ENCODE measurements at regions not wholly inside any gene's neighbourhood (a gene's known extent, or its start where the extent isn't known, plus 50 kb on each side); places are given as distances from the start of the nearest gene placed in this dataset.

GRCh38 chr4:84413480-84413879 lies 85.6 kb downstream of the NKX6-1 start:
- Histone ChIP-seq H2AFZ (ENCODE audit: low read depth, low read length) (no peak overlapping the region), H3K4me2 (ENCODE audit: insufficient read depth, low read length) (no peak overlapping the region), H3K9me1 (ENCODE audit: control insufficient read depth, insufficient read depth, low read length) (no peaks in the 10 kb centered on the region), H3K4me3 (no peak overlapping the region), H4K20me1 (replicated peaks; ENCODE audit: control insufficient read depth, insufficient read depth, low read length) (no peaks in the 10 kb centered on the region), H3K9ac (ENCODE audit: insufficient read depth in 1 of 2, low read depth in 2 of 2, low read length in 2 of 2) (no peak overlapping the region), H3K9me3 (replicated peaks; ENCODE audit: control insufficient read depth, insufficient read depth, low read depth, low read length) (no peaks in the 10 kb centered on the region), H3K27me3 (ENCODE audit: control insufficient read depth in 2 of 2, insufficient read depth in 2 of 2, low read length in 2 of 2) (no peaks in the 10 kb centered on the region), H3K79me2 (ENCODE audit: control insufficient read depth, insufficient read depth, low read length) (no peaks in the 10 kb centered on the region), H3K36me3 (ENCODE audit: control insufficient read depth, insufficient read depth, low read length) (no peaks in the 10 kb centered on the region), H3K27ac (ENCODE audit: extremely low read depth, low read depth, low read length) (no peak overlapping the region), H3K4me1 (replicated peaks in 1 of 2; ENCODE audit: control insufficient read depth in 2 of 2, insufficient read depth in 2 of 2, low read length in 2 of 2) (no peaks in the 10 kb centered on the region)
- DNase-seq (ENCODE audit: extremely low read depth in 1 of 4, low spot score in 3 of 4) (no peak), FAIRE-seq (no peak), ATAC-seq (no peak)
- ChIA-PET CTCF (ENCODE audit: low intra/inter-chr PET ratio) (no interaction called here), POLR2A (no interaction called here)
- TF ChIP-seq GTF2A2 (tag; IDR thresholded peaks at IDR 0.05) (no peak), ARID3B (CRISPR knock-in tag; IDR thresholded peaks at IDR 0.05; ENCODE audit: borderline replicate concordance) (no peak), SRSF1 (IDR thresholded peaks at IDR 0.05; ENCODE audit: low read depth, low read length) (no peak), KLF13 (tag; IDR thresholded peaks at IDR 0.05; ENCODE audit: borderline replicate concordance, low read depth) (no peak), ZNF77 (CRISPR knock-in tag; IDR thresholded peaks at IDR 0.05) (no peak), SIX5 (IDR thresholded peaks at IDR 0.05; ENCODE audit: borderline replicate concordance in 1 of 2, insufficient read depth in 1 of 2, low read depth in 1 of 2, low read length in 2 of 2) (no peak), ZNF57 (CRISPR knock-in tag; IDR thresholded peaks at IDR 0.05) (no peak), BRF2 (IDR thresholded peaks at IDR 0.05; ENCODE audit: borderline replicate concordance, insufficient read depth, insufficient read length) (no peak)
- no TSS peak for BruUV-seq (replicated peaks)
- intact Hi-C loops (cut with micrococcal nuclease): no loop called here
- in situ Hi-C loops (cut with MboI): no loop called here

All from K562 (cell line).